Thoracic aorta (tissue), 2 donors: ENCODE measurements at regions not wholly inside any gene's neighbourhood (a gene's known extent, or its start where the extent isn't known, plus 50 kb on each side); places are given as distances from the start of the nearest gene placed in this dataset.

Source experiments
- ATAC-seq: fragments of 150-250 bp; one replicate; pipeline ENCODE4 v1.8.0; 2017; ENCODE audit warnings: low read depth; ENCODE audit not compliant: insufficient number of reproducible peaks, low FRiP score
- DNase-seq: peaks from one replicate; pipeline ENCODE4 v3.0.0-alpha.2; 2020; ENCODE audit warnings: low spot score
- H3K27ac ChIP-seq, 2 donors: fragments of 200-600 bp; sonication (generic); 1 replicate in 1 of 2; 2 replicates in 1 of 2; pipeline ENCODE4 v1.5.1; 2016; ENCODE audit warnings: mild to moderate bottlenecking in 2 of 2, moderate library complexity in 2 of 2
- H3K27me3 ChIP-seq: fragments of 200-600 bp; sonication (generic); replicated peaks from 2 replicates; pipeline ENCODE4 v1.6.0; 2016; ENCODE audit warnings: mild to moderate bottlenecking; ENCODE audit not compliant: insufficient read depth
- H3K36me3 ChIP-seq: fragments of 200-600 bp; sonication (generic); one replicate; pipeline ENCODE4 v1.5.1; 2016
- H3K4me1 ChIP-seq, 2 donors: fragments of 200-600 bp; sonication (generic); 1 replicate in 1 of 2; 2 replicates in 1 of 2; pipeline versions ENCODE4 v1.5.1 to v1.6.0; 2016; ENCODE audit warnings: low read depth in 2 of 2, mild to moderate bottlenecking in 1 of 2; ENCODE audit not compliant: control insufficient read depth in 1 of 2
- H3K4me3 ChIP-seq: fragments of 200-600 bp; sonication (generic); 2 replicates; pipeline ENCODE4 v1.5.1; 2016; ENCODE audit warnings: mild to moderate bottlenecking
- H3K9me3 ChIP-seq: fragments of 200-600 bp; sonication (generic); 2 replicates; pipeline ENCODE4 v1.5.1; 2016
- CTCF ChIP-seq: fragments of 200-600 bp; sonication (generic); IDR thresholded peaks from one replicate; pipeline ENCODE4 v1.5.1; 2019; ENCODE audit warnings: antibody characterized with exemption

- Histone ChIP-seq H3K27me3 (no peaks in the 10 kb centered on the region), H3K4me3 (no peak overlapping the region), H3K27ac (no peak overlapping the region), H3K9me3 (no peaks in the 10 kb centered on the region), H3K4me1 (no peaks in the 10 kb centered on the region), H3K36me3 (no peaks in the 10 kb centered on the region)
- no peak for DNase-seq
- ATAC-seq: no peak
- TF ChIP-seq CTCF: no peak
These were observed 83.0 kb upstream of the PRLR start for GRCh38 chr5:35313291-35313690.

- H3K27ac ChIP-seq: no peak overlapping the region
- no peak overlapping the region for H3K4me3 ChIP-seq
- no peaks in the 10 kb centered on the region for H3K36me3 ChIP-seq
- DNase-seq (no peak), ATAC-seq (no peak)
- no peak for TF ChIP-seq CTCF
- no peaks in the 10 kb centered on the region for H3K27me3 ChIP-seq
- H3K4me1 ChIP-seq: no peaks in the 10 kb centered on the region
- no peaks in the 10 kb centered on the region for H3K9me3 ChIP-seq
These were observed 82.0 kb upstream of the PRLR start for GRCh38 chr5:35312267-35312666.

- Histone ChIP-seq H3K27ac (no peak overlapping the region), H3K36me3 (no peaks in the 10 kb centered on the region), H3K4me1 (no peaks in the 10 kb centered on the region), H3K27me3 (no peaks in the 10 kb centered on the region), H3K9me3 (no peaks in the 10 kb centered on the region), H3K4me3 (no peak overlapping the region)
- ATAC-seq: no peak
- no peak for TF ChIP-seq CTCF
- no peak for DNase-seq
These were observed 79.3 kb upstream of the PRLR start for GRCh38 chr5:35309365-35310130.

GRCh38 chr5:35308421-35308820 lies 78.1 kb upstream of the PRLR start:
- TF ChIP-seq CTCF: no peak
- Histone ChIP-seq H3K36me3 (no peaks in the 10 kb centered on the region), H3K27me3 (no peaks in the 10 kb centered on the region), H3K9me3 (no peaks in the 10 kb centered on the region), H3K4me1 (no peaks in the 10 kb centered on the region), H3K27ac (no peak overlapping the region), H3K4me3 (no peak overlapping the region)
- no peak for DNase-seq
- no peak for ATAC-seq

GRCh38 chr5:35306716-35307365 lies 76.6 kb upstream of the PRLR start:
- Histone ChIP-seq H3K4me3 (no peak overlapping the region), H3K36me3 (no peaks in the 10 kb centered on the region), H3K27me3 (no peaks in the 10 kb centered on the region), H3K27ac (no peak overlapping the region), H3K9me3 (no peaks in the 10 kb centered on the region), H3K4me1 (no peaks in the 10 kb centered on the region)
- TF ChIP-seq CTCF: no peak
- no peak for DNase-seq
- ATAC-seq: no peak
